HCT116 (cell line): ENCODE measurements at regions not wholly inside any gene's neighbourhood (a gene's known extent, or its start where the extent isn't known, plus 50 kb on each side); places are given as distances from the start of the nearest gene placed in this dataset.

Source experiments
- ATAC-seq: fragments of 200-7000 bp; cut with Tn5 transposase; 2 replicates; pipeline ENCODE4 v1.9.1; 2020; ENCODE audit warnings: mild to moderate bottlenecking, moderate library complexity
- BruUV-seq: library from RNA; stranded (reverse); fragments of 400-500 nt; replicated peaks from 2 replicates; lab custom pipeline; 2021; lab: Mats Ljungman, UMichigan
- CTCF ChIA-PET: fragments of 300-600 bp; sonication (Branson Sonifier 250); formaldehyde crosslinking; loops from one replicate; lab custom pipeline; 2021; ENCODE audit warnings: antibody characterized with exemption; lab: Charles Lee
- POLR2A ChIA-PET: fragments of 300-600, 350-600 bp; sonication (Branson Sonifier 250); formaldehyde crosslinking; loops from one replicate; lab custom pipeline; 2021; ENCODE audit warnings: antibody characterized with exemption; lab: Charles Lee
- RAD21 ChIA-PET, 2 experiments: fragments of 300-600 bp; sonication (Branson Sonifier 250); formaldehyde crosslinking; loops; one replicate each; lab custom pipeline; 2023; ENCODE audit warnings: low total read pairs in 2 of 2; ENCODE audit not compliant: uncharacterized antibody in 2 of 2, unreplicated experiment in 2 of 2, low non-redundant PET in 1 of 2; lab: Charles Lee
- DNase-seq: peaks from one replicate; pipeline ENCODE4 v3.0.0-alpha.2; 2010; ENCODE audit warnings: low read depth, low spot score
- H2AFZ ChIP-seq: fragments of 200-600 bp; shearing (Covaris generic), sonication (generic); 2 replicates; pipeline ENCODE4 v1.6.1; 2017; ENCODE audit warnings: low read depth, mixed run types, mixed read lengths, antibody characterized with exemption, low read length; ENCODE audit not compliant: poor library complexity, severe bottlenecking
- H3K27ac ChIP-seq: 2 replicates; pipeline ENCODE4 v1.5.1; 2012; ENCODE audit warnings: low read depth, low read length
- H3K27me3 ChIP-seq: fragments of 200-600 bp; sonication (generic); 2 replicates; pipeline ENCODE4 v1.6.1; 2016; ENCODE audit warnings: mixed run types, low read length, mixed read lengths; ENCODE audit not compliant: insufficient read depth
- H3K36me3 ChIP-seq, 2 experiments: fragments of 200-500 bp in 1 of 2; fragments of 200-600 bp in 1 of 2; sonication (Bioruptor generic) in 1 of 2; sonication (generic) in 1 of 2; 2 replicates each; pipeline versions ENCODE4 v1.5.1 to v1.6.1; 2014 to 2016; ENCODE audit warnings: low read length in 2 of 2, inconsistent platforms in 1 of 2, mixed read lengths in 1 of 2, mixed run types in 1 of 2; ENCODE audit not compliant: insufficient read depth in 2 of 2, control insufficient read depth in 1 of 2
- H3K4me1 ChIP-seq, 2 experiments: fragments of 200-600 bp in 1 of 2; sonication (generic) in 1 of 2; 2 replicates each; pipeline versions ENCODE4 v1.5.1 to v1.6.1; 2012 to 2017; ENCODE audit warnings: low read length in 2 of 2, inconsistent platforms in 1 of 2, mild to moderate bottlenecking in 1 of 2, mixed read lengths in 1 of 2, mixed run types in 1 of 2, moderate library complexity in 1 of 2; ENCODE audit not compliant: insufficient read depth in 2 of 2, control insufficient read depth in 1 of 2
- H3K4me2 ChIP-seq: fragments of 200-600 bp; sonication (generic); 2 replicates; pipeline ENCODE4 v1.6.1; 2017; ENCODE audit warnings: mixed run types, low read length, mixed read lengths
- H3K4me3 ChIP-seq, 2 experiments: fragments of 200-600 bp in 1 of 2; sonication (generic) in 1 of 2; replicated peaks in 1 of 2; 2 replicates each; pipeline ENCODE4 v1.5.1; 2011 to 2016; ENCODE audit warnings: low read length in 2 of 2, control low read depth in 1 of 2, low read depth in 1 of 2, mild to moderate bottlenecking in 1 of 2, mixed read lengths in 1 of 2, mixed run types in 1 of 2
- H3K79me2 ChIP-seq: fragments of 200-600 bp; sonication (generic); 2 replicates; pipeline ENCODE4 v1.6.1; 2017; ENCODE audit warnings: mild to moderate bottlenecking, mixed run types, low read length, moderate library complexity, mixed read lengths; ENCODE audit not compliant: insufficient read depth
- H3K9ac ChIP-seq: fragments of 200-600 bp; sonication (generic); 2 replicates; pipeline ENCODE4 v1.6.1; 2016; ENCODE audit warnings: low read length, mixed read lengths
- H3K9me2 ChIP-seq: fragments of 200-600 bp; sonication (generic), shearing (Covaris generic); 2 replicates; pipeline ENCODE4 v1.6.1; 2017; ENCODE audit warnings: mixed run types, mild to moderate bottlenecking, moderate library complexity; ENCODE audit not compliant: insufficient read depth
- H3K9me3 ChIP-seq, 2 experiments: fragments of 200-500 bp in 1 of 2; fragments of 200-600 bp in 1 of 2; sonication (Bioruptor generic) in 1 of 2; sonication (generic) in 1 of 2; 2 replicates each; pipeline ENCODE4 v1.6.1; 2014 to 2017; ENCODE audit warnings: low read length in 2 of 2, mixed read lengths in 2 of 2, inconsistent platforms in 1 of 2, low read depth in 1 of 2, mild to moderate bottlenecking in 1 of 2, mixed run types in 1 of 2, moderate library complexity in 1 of 2; ENCODE audit not compliant: control insufficient read depth in 1 of 2, insufficient read depth in 1 of 2
- H4K20me1 ChIP-seq: fragments of 200-600 bp; sonication (generic), shearing (Covaris generic); 2 replicates; pipeline ENCODE4 v1.6.1; 2017; ENCODE audit warnings: mixed run types, mild to moderate bottlenecking, moderate library complexity; ENCODE audit not compliant: insufficient read depth
- CBX3 ChIP-seq: IDR thresholded peaks from 2 replicates; pipeline ENCODE4 v1.6.1; 2012; ENCODE audit warnings: low read depth
- CEBPB ChIP-seq: IDR thresholded peaks from 2 replicates; pipeline ENCODE4 v1.6.1; 2012; ENCODE audit warnings: low read depth
- CTCF ChIP-seq, 3 experiments: fragments of 200-600 bp in 1 of 3; sonication (generic) in 1 of 3; IDR thresholded peaks in 2 of 3; conservative IDR thresholded peaks in 1 of 3; 2 replicates each; pipeline ENCODE4 v1.5.1; 2012 to 2017; ENCODE audit warnings: low read depth in 2 of 3, low read length in 2 of 3, antibody characterized with exemption in 1 of 3, borderline replicate concordance in 1 of 3, control low read depth in 1 of 3, mild to moderate bottlenecking in 1 of 3, mixed read lengths in 1 of 3, mixed run types in 1 of 3, moderate library complexity in 1 of 3; ENCODE audit not compliant: insufficient read depth in 1 of 3
- EGR1 ChIP-seq: IDR thresholded peaks from 2 replicates; pipeline ENCODE4 v1.6.1; 2012; ENCODE audit warnings: low read depth
- ELF1 ChIP-seq: IDR thresholded peaks from 2 replicates; pipeline ENCODE4 v1.6.1; 2012; ENCODE audit warnings: low read depth, borderline replicate concordance
- EZH2phosphoT487 ChIP-seq: fragments of 200-600 bp; IDR thresholded peaks from 2 replicates; pipeline ENCODE4 v1.6.1; 2018; ENCODE audit warnings: antibody characterized with exemption, borderline replicate concordance
- JUND ChIP-seq: IDR thresholded peaks from 2 replicates; pipeline ENCODE4 v1.6.1; 2012
- POLR2A ChIP-seq: IDR thresholded peaks from 2 replicates; pipeline ENCODE4 v1.7.0; 2011; ENCODE audit warnings: borderline replicate concordance; ENCODE audit not compliant: insufficient read depth, insufficient read length; ENCODE audit errors: extremely low read depth
- RAD21 ChIP-seq: IDR thresholded peaks from 2 replicates; pipeline ENCODE4 v1.6.1; 2012; ENCODE audit warnings: low read depth, mild to moderate bottlenecking
- REST ChIP-seq: IDR thresholded peaks from 2 replicates; pipeline ENCODE4 v1.6.1; 2012; ENCODE audit warnings: low read depth
- SIN3A ChIP-seq: IDR thresholded peaks from 2 replicates; pipeline ENCODE4 v1.6.1; 2012; ENCODE audit warnings: low read depth
- SP1 ChIP-seq: IDR thresholded peaks from 2 replicates; pipeline ENCODE4 v1.6.1; 2012; ENCODE audit warnings: low read depth
- SRF ChIP-seq: IDR thresholded peaks from 2 replicates; pipeline ENCODE4 v1.6.1; 2012; ENCODE audit warnings: low read depth
- YY1 ChIP-seq: IDR thresholded peaks from 2 replicates; pipeline ENCODE4 v1.6.1; 2011; ENCODE audit warnings: low read length, low read depth, moderate library complexity, mild to moderate bottlenecking; ENCODE audit not compliant: insufficient replicate concordance; ENCODE audit errors: extremely low read depth
- ZBTB33 ChIP-seq: IDR thresholded peaks from 2 replicates; pipeline ENCODE4 v1.6.1; 2011; ENCODE audit warnings: mild to moderate bottlenecking, low read length, moderate library complexity; ENCODE audit not compliant: insufficient replicate concordance; ENCODE audit errors: extremely low read depth
- ZFX ChIP-seq: fragments of 450-650 bp; IDR thresholded peaks from 2 replicates; pipeline ENCODE4 v1.6.1; 2017
- ZNF274 ChIP-seq: fragments of 200-500 bp; sonication (Bioruptor generic); IDR thresholded peaks from 2 replicates; pipeline ENCODE4 v1.6.1; 2014; ENCODE audit warnings: mild to moderate bottlenecking, low read depth, low read length, inconsistent platforms
- intact Hi-C: fragments of 100-400 bp; cut with micrococcal nuclease; formaldehyde crosslinking; loops from 2 replicates; pipeline ENCODE4 v1.10.0; 2022

- ATAC-seq (no peak), DNase-seq (no peak)
- Histone ChIP-seq H3K4me3 (no peak overlapping the region), H3K4me1 (no peaks in the 10 kb centered on the region), H3K79me2 (no peaks in the 10 kb centered on the region), H3K9ac (no peak overlapping the region), H3K27me3 (no peaks in the 10 kb centered on the region), H2AFZ (no peak overlapping the region), H4K20me1 (no peaks in the 10 kb centered on the region), H3K4me2 (no peak overlapping the region), H3K27ac (no peak overlapping the region), H3K9me3 (0 out of 4 replicates have a peak, but pooled peaks cover 0 to 3% of the 10 kb centered on the region in 2 experiments), H3K36me3 (no peaks in the 10 kb centered on the region), H3K9me2 (no peaks in the 10 kb centered on the region)
- intact Hi-C loops, result no loop called here
- no TSS peak for BruUV-seq
- TF ChIP-seq EGR1 (no peak), ZFX (no peak), REST (no peak), CTCF (IDR thresholded peaks at IDR 0.05 in 2 of 3, conservative IDR thresholded peaks at IDR 0.05 in 1 of 3; ENCODE audit: borderline replicate concordance in 1 of 3, insufficient read depth in 1 of 3, low read depth in 2 of 3, low read length in 2 of 3) (no peak), SP1 (no peak), ELF1 (no peak), SIN3A (no peak), ZNF274 (no peak), RAD21 (no peak), EZH2phosphoT487 (no peak), CBX3 (no peak), SRF (no peak), ZBTB33 (no peak), CEBPB (no peak), POLR2A (no peak), YY1 (no peak), JUND (no peak)
- ChIA-PET CTCF (no interaction called here), POLR2A (no interaction called here), RAD21 (no interaction called here)
These were observed 297.1 kb upstream of the RARB start for GRCh38 chr3:25130724-25131520.
